Thoracic aorta (tissue), 2 donors: ENCODE measurements at regions not wholly inside any gene's neighbourhood (a gene's known extent, or its start where the extent isn't known, plus 50 kb on each side); places are given as distances from the start of the nearest gene placed in this dataset.

Source experiments
- ATAC-seq: fragments of 150-250 bp; one replicate; pipeline ENCODE4 v1.8.0; 2017; ENCODE audit warnings: low read depth; ENCODE audit not compliant: insufficient number of reproducible peaks, low FRiP score
- DNase-seq: peaks from one replicate; pipeline ENCODE4 v3.0.0-alpha.2; 2020; ENCODE audit warnings: low spot score
- H3K27ac ChIP-seq, 2 donors: fragments of 200-600 bp; sonication (generic); 1 replicate in 1 of 2; 2 replicates in 1 of 2; pipeline ENCODE4 v1.5.1; 2016; ENCODE audit warnings: mild to moderate bottlenecking in 2 of 2, moderate library complexity in 2 of 2
- H3K27me3 ChIP-seq: fragments of 200-600 bp; sonication (generic); replicated peaks from 2 replicates; pipeline ENCODE4 v1.6.0; 2016; ENCODE audit warnings: mild to moderate bottlenecking; ENCODE audit not compliant: insufficient read depth
- H3K36me3 ChIP-seq: fragments of 200-600 bp; sonication (generic); one replicate; pipeline ENCODE4 v1.5.1; 2016
- H3K4me1 ChIP-seq, 2 donors: fragments of 200-600 bp; sonication (generic); 1 replicate in 1 of 2; 2 replicates in 1 of 2; pipeline versions ENCODE4 v1.5.1 to v1.6.0; 2016; ENCODE audit warnings: low read depth in 2 of 2, mild to moderate bottlenecking in 1 of 2; ENCODE audit not compliant: control insufficient read depth in 1 of 2
- H3K4me3 ChIP-seq: fragments of 200-600 bp; sonication (generic); 2 replicates; pipeline ENCODE4 v1.5.1; 2016; ENCODE audit warnings: mild to moderate bottlenecking
- H3K9me3 ChIP-seq: fragments of 200-600 bp; sonication (generic); 2 replicates; pipeline ENCODE4 v1.5.1; 2016
- TF ChIP-seq, protein P1 (sequence below): fragments of 200-600 bp; sonication (generic); IDR thresholded peaks from one replicate; pipeline ENCODE4 v1.5.1; 2019; ENCODE audit warnings: antibody characterized with exemption

GRCh38 chr1:172900376-172900997, 150.3 kb downstream of the TNFSF18 start:
- H3K27ac ChIP-seq, result no peak overlapping the region
- TF ChIP-seq, protein P1, sequence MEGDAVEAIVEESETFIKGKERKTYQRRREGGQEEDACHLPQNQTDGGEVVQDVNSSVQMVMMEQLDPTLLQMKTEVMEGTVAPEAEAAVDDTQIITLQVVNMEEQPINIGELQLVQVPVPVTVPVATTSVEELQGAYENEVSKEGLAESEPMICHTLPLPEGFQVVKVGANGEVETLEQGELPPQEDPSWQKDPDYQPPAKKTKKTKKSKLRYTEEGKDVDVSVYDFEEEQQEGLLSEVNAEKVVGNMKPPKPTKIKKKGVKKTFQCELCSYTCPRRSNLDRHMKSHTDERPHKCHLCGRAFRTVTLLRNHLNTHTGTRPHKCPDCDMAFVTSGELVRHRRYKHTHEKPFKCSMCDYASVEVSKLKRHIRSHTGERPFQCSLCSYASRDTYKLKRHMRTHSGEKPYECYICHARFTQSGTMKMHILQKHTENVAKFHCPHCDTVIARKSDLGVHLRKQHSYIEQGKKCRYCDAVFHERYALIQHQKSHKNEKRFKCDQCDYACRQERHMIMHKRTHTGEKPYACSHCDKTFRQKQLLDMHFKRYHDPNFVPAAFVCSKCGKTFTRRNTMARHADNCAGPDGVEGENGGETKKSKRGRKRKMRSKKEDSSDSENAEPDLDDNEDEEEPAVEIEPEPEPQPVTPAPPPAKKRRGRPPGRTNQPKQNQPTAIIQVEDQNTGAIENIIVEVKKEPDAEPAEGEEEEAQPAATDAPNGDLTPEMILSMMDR, result no peak
- no peaks in the 10 kb centered on the region for H3K27me3 ChIP-seq
- ATAC-seq, result no peak
- no peak for DNase-seq
- H3K4me1 ChIP-seq, result peaks cover 0 to 4% of the 10 kb centered on the region in 2 donors
- H3K9me3 ChIP-seq, result no peaks in the 10 kb centered on the region
- no peaks in the 10 kb centered on the region for H3K36me3 ChIP-seq
- H3K4me3 ChIP-seq, result no peak overlapping the region

DNA sequence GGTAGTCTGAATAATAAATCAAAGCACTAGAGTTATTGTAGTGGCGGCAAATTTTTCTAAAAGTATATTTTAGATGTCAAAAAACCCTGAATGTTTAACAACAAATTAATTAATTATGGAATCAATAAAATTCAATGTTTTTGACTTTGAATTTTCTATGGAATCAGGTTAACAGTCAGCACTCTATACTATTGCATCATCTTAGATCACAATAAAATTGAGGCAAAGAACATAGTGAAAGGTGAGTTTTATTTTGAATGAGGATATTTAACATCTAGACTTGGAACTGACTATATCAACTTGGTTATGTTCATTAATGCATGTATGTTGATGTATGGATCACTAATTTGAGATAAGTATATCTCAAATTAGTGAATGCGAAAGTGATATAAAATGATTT, 148.5 kb downstream of the TNFSF18 start:
- DNase-seq (no peak), ATAC-seq (no peak)
- no peaks in the 10 kb centered on the region for H3K36me3 ChIP-seq
- TF ChIP-seq, protein P1, result no peak
- no peak overlapping the region for H3K27ac ChIP-seq
- H3K9me3 ChIP-seq, result no peaks in the 10 kb centered on the region
- H3K4me1 ChIP-seq, result peaks cover 0 to 4% of the 10 kb centered on the region in 2 donors
- no peak overlapping the region for H3K4me3 ChIP-seq
- H3K27me3 ChIP-seq, result no peaks in the 10 kb centered on the region

DNA sequence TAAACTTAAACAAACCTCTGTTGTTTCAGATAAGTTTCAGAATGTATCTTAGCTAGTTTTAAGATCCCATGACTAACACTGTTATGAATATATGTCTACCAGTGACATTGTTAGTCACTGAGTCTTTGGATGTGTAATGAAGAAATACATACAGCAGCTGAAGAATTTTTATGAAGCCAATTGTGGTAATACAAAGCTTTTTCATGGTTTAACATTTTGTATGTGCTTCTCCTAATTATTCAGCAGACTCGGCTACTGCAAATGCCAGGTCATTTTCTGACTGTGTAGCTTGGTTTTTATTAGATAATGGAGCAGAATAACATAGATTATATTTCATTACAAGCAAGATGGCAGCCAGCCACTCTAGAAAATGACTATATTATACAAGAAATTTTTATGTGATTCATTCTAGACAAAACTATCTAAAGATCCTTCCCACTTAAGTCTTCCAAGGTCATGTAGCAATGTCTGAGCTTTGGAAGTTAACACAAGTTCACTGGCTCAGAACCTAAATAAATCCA, 147.8 kb downstream of the TNFSF18 start:
- DNase-seq (no peak), ATAC-seq (no peak)
- no peaks in the 10 kb centered on the region for H3K36me3 ChIP-seq
- H3K4me3 ChIP-seq, result no peak overlapping the region
- TF ChIP-seq, protein P1, result no peak
- H3K9me3 ChIP-seq, result no peaks in the 10 kb centered on the region
- H3K27me3 ChIP-seq, result no peaks in the 10 kb centered on the region
- H3K27ac ChIP-seq, result no peak overlapping the region
- H3K4me1 ChIP-seq, result peaks cover 0 to 4% of the 10 kb centered on the region in 2 donors

GRCh38 chr1:172903581-172904220, 147.0 kb downstream of the TNFSF18 start:
- Histone ChIP-seq H3K4me1 (peaks cover 0 to 4% of the 10 kb centered on the region in 2 donors), H3K9me3 (no peaks in the 10 kb centered on the region), H3K4me3 (no peak overlapping the region), H3K27ac (no peak overlapping the region), H3K27me3 (no peaks in the 10 kb centered on the region), H3K36me3 (no peaks in the 10 kb centered on the region)
- no peak for DNase-seq
- ATAC-seq, result no peak
- TF ChIP-seq, protein P1, result no peak

GRCh38 chr1:172905452-172905851, 145.3 kb downstream of the TNFSF18 start:
- ATAC-seq, result no peak
- H3K9me3 ChIP-seq, result no peaks in the 10 kb centered on the region

More at GRCh38 chr1:172905452-172905851, 145.3 kb downstream of the TNFSF18 start:
- Histone ChIP-seq H3K4me1 (peaks cover 0 to 4% of the 10 kb centered on the region in 2 donors), H3K36me3 (no peaks in the 10 kb centered on the region), H3K27me3 (no peaks in the 10 kb centered on the region), H3K27ac (no peak overlapping the region), H3K4me3 (no peak overlapping the region)
- DNase-seq, result no peak
- TF ChIP-seq, protein P1, result no peak
